Parathyroid adenoma (tissue), 2 donors: ENCODE measurements at regions not wholly inside any gene's neighbourhood (a gene's known extent, or its start where the extent isn't known, plus 50 kb on each side); places are given as distances from the start of the nearest gene placed in this dataset.
"Not testable (repeated sequence)": the region's sequence is repeated elsewhere in the genome, so short reads cannot be mapped to it uniquely, and the experiment has no call there.

Experiments
- H2AFZ ChIP-seq: fragments of 300-600 bp; sonication (generic); one replicate; pipeline ENCODE4 v1.7.0; 2017; ENCODE audit warnings: antibody characterized with exemption, mild to moderate bottlenecking
- H3K27ac ChIP-seq: fragments of 300-600 bp; sonication (generic); one replicate; pipeline ENCODE4 v1.7.0; 2017
- H3K27me3 ChIP-seq: fragments of 300-600 bp; sonication (generic); one replicate; pipeline ENCODE4 v1.7.0; 2017; ENCODE audit warnings: low read length; ENCODE audit not compliant: control insufficient read depth, insufficient read depth
- H3K36me3 ChIP-seq: fragments of 300-600 bp; sonication (generic); one replicate; pipeline ENCODE4 v1.7.0; 2017; ENCODE audit warnings: low read length; ENCODE audit not compliant: control insufficient read depth, insufficient read depth
- H3K4me1 ChIP-seq: fragments of 300-600 bp; sonication (generic); one replicate; pipeline ENCODE4 v1.7.0; 2017; ENCODE audit warnings: control low read depth
- H3K4me2 ChIP-seq: fragments of 300-600 bp; sonication (generic); one replicate; pipeline ENCODE4 v1.7.0; 2017; ENCODE audit warnings: low read length
- H3K4me3 ChIP-seq: fragments of 300-600 bp; sonication (generic); one replicate; pipeline ENCODE4 v1.7.0; 2017; ENCODE audit warnings: low read depth, low read length
- H3K79me2 ChIP-seq: fragments of 300-600 bp; sonication (generic); one replicate; pipeline ENCODE4 v1.7.0; 2017; ENCODE audit warnings: control low read depth
- H3K9ac ChIP-seq: fragments of 300-600 bp; sonication (generic); one replicate; pipeline ENCODE4 v1.7.0; 2017; ENCODE audit warnings: mild to moderate bottlenecking
- H3K9me3 ChIP-seq: fragments of 300-600 bp; sonication (generic); one replicate; pipeline ENCODE4 v1.7.0; 2017; ENCODE audit warnings: low read length; ENCODE audit not compliant: control insufficient read depth
- TF ChIP-seq, protein P1 (sequence below): fragments of 300-600 bp; sonication (generic); IDR thresholded peaks from one replicate; pipeline ENCODE4 v1.7.0; 2017; ENCODE audit warnings: antibody characterized with exemption, mild to moderate bottlenecking
- donor health status: primary hyperparathyroidism.

DNA sequence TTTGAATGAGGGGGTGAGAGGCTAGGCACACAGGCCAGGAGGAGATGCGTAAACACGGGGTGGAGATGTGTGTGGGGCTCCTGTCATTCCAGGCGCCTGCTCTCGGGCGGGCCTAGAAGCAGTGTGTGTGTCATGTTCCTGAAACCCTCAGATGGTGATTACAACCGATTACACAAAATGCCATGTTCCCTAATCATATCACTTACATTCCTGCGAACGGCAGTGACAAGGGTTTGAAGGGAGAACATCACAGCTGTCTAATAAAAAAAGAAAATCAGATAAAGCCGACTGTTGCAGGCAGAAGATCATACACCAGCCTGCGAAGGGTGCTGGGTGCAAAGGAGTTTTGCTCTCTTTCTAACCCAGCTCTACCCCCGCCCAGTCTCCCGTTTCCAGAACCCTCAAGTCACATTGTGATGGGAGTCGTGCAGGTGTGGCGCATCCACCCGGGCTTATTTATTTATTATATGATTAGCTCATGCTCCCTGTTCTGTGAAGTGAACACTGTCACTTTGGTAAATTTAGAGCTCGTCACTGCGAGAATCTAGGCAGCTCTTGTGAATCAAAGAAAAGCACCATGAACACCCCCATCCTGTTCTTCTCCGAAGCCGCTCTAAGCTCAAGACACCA lies 140.3 kb downstream of the NR2F2 start:
- Histone ChIP-seq H3K9me3 (no peaks in the 10 kb centered on the region), H3K4me1 (no peaks in the 10 kb centered on the region), H3K27ac (no peak overlapping the region), H3K79me2 (no peaks in the 10 kb centered on the region), H3K4me2 (no peak overlapping the region), H3K9ac (no peak overlapping the region), H3K36me3 (no peaks in the 10 kb centered on the region), H2AFZ (no peak overlapping the region), H3K4me3 (no peak overlapping the region), H3K27me3 (no peaks in the 10 kb centered on the region)
- TF ChIP-seq, protein P1, sequence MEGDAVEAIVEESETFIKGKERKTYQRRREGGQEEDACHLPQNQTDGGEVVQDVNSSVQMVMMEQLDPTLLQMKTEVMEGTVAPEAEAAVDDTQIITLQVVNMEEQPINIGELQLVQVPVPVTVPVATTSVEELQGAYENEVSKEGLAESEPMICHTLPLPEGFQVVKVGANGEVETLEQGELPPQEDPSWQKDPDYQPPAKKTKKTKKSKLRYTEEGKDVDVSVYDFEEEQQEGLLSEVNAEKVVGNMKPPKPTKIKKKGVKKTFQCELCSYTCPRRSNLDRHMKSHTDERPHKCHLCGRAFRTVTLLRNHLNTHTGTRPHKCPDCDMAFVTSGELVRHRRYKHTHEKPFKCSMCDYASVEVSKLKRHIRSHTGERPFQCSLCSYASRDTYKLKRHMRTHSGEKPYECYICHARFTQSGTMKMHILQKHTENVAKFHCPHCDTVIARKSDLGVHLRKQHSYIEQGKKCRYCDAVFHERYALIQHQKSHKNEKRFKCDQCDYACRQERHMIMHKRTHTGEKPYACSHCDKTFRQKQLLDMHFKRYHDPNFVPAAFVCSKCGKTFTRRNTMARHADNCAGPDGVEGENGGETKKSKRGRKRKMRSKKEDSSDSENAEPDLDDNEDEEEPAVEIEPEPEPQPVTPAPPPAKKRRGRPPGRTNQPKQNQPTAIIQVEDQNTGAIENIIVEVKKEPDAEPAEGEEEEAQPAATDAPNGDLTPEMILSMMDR: no peak

DNA sequence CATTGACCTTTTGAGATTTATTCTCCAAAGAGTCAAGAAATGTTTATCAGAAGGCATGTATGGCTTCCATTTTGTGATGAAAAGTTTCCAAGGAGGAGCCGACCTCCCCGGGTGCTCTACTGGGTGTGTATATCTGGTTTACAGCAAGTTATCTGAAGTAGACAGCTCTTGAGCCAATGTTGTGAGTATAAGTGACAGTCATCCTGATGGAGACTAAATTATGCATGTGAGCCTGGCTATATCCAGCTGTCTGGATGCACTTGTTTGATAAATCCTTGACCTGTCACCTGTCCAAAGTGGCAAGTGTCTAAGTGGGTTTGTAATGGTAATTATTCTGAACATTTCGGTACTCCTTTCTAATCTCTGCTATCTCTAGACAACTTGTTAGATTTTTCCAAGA lies 142.2 kb downstream of the NR2F2 start:
- Histone ChIP-seq H3K4me3 (no peak overlapping the region), H3K4me1 (no peaks in the 10 kb centered on the region), H3K79me2 (no peaks in the 10 kb centered on the region), H3K4me2 (no peak overlapping the region), H2AFZ (no peak overlapping the region), H3K9ac (no peak overlapping the region), H3K27ac (no peak overlapping the region), H3K36me3 (no peaks in the 10 kb centered on the region), H3K9me3 (no peaks in the 10 kb centered on the region), H3K27me3 (no peaks in the 10 kb centered on the region)
- TF ChIP-seq, protein P1: no peak

DNA sequence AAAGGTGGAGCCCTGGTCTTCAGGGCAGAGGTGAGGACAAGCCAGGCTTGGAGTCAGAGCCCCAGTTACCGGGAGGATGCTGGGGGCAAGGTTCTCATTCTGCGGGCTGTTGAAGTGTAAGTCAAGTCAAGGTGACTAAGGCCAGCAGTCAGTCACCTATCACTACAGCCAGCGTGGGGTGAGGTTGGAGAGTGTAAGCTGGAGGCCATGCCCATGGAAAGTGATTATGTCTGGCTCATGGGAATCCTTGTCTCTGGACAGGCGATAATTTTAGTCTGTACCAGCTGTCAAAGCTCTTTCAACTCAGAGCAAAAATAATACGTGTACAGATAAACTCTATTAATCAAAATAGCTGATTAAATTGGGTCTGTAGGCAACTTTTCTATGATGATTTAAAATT lies 143.1 kb downstream of the NR2F2 start:
- Histone ChIP-seq H2AFZ (no peak overlapping the region), H3K4me1 (no peaks in the 10 kb centered on the region), H3K36me3 (no peaks in the 10 kb centered on the region), H3K4me3 (no peak overlapping the region), H3K9me3 (no peaks in the 10 kb centered on the region), H3K4me2 (no peak overlapping the region), H3K27ac (no peak overlapping the region), H3K79me2 (no peaks in the 10 kb centered on the region), H3K9ac (no peak overlapping the region), H3K27me3 (no peaks in the 10 kb centered on the region)
- TF ChIP-seq, protein P1: no peak

DNA sequence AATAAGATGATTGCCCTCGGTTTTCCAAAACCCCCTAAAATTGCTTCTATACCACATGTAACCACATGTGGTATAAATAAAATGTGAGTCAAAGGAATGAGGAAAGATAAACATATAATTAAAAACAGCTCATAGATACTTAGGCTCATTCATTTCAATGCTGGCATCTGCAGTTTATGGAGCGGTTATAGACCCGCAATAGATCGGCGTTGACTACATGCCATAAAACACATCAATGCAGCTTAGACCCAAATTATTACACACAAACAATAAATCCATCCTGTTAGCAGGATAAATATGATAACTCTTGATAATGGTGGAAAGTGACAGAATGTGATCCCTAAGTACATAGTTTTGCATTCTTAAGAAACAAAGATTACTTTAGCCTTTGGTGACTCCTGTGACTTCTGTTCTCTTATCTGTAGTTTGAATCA lies 143.7 kb downstream of the NR2F2 start:
- H3K4me2 ChIP-seq: no peak overlapping the region
- H3K36me3 ChIP-seq: no peaks in the 10 kb centered on the region
- H3K9me3 ChIP-seq: no peaks in the 10 kb centered on the region
- no peaks in the 10 kb centered on the region for H3K4me1 ChIP-seq
- H3K4me3 ChIP-seq: no peak overlapping the region
- H3K9ac ChIP-seq: no peak overlapping the region
- no peak overlapping the region for H3K27ac ChIP-seq
- TF ChIP-seq, protein P1: no peak
- H2AFZ ChIP-seq: no peak overlapping the region
- H3K79me2 ChIP-seq: no peaks in the 10 kb centered on the region
- no peaks in the 10 kb centered on the region for H3K27me3 ChIP-seq

DNA sequence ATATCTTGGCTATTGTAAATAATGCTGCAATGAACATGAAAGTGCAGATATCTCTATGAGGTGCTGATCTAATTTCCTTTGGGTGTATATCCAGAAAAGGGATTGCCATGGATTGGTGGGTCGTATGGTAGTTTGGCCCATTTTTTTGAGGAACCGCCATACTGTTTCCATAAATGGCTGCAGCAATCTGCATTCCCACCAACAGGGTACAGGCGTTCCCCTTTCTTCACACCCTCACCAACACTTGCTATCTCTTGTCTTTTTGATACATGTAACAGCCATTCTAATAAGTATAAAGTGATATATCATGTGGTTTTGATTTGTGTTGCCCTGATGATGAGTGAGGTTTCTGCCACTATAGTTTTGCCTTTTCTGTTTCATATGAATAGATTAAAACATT lies 146.7 kb downstream of the NR2F2 start:
- Histone ChIP-seq H3K27me3 (no peaks in the 10 kb centered on the region), H2AFZ (no peak overlapping the region), H3K9me3 (no peaks in the 10 kb centered on the region), H3K27ac (no peak overlapping the region), H3K4me2 (no peak overlapping the region), H3K4me3 (no peak overlapping the region), H3K36me3 (no peaks in the 10 kb centered on the region), H3K4me1 (no peaks in the 10 kb centered on the region), H3K79me2 (no peaks in the 10 kb centered on the region), H3K9ac (no peak overlapping the region)
- TF ChIP-seq, protein P1: no peak

DNA sequence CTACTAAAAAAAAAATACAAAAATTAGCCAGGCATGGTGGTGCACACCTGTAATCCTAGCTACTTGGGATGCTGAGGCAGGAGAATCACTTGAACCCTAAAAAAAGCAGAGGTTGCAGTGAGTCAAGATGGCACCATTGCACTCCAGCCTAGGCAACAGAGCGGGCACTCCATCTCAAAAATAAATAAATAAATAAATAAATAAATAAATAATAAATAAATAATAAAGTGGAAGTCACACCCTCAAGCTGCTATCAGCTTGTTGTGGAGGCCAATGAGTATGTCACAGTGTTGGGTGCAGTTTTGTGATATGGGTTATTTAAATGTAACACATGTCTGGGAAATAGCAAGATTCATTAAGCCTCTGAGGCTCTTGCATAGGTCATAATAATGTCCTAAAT lies 153.9 kb downstream of the NR2F2 start:
- H3K9me3 ChIP-seq, H3K36me3 ChIP-seq, H2AFZ ChIP-seq, H3K27ac ChIP-seq, H3K27me3 ChIP-seq, H3K79me2 ChIP-seq, H3K4me2 ChIP-seq, H3K4me3 ChIP-seq, H3K4me1 ChIP-seq, H3K9ac ChIP-seq: not testable (repeated sequence)
